Endodermal cell (in vitro differentiated cells): ENCODE measurements at regions not wholly inside any gene's neighbourhood (a gene's known extent, or its start where the extent isn't known, plus 50 kb on each side); places are given as distances from the start of the nearest gene placed in this dataset.

Source experiments
- DNase-seq: peaks from one replicate; pipeline ENCODE4 v3.0.0-alpha.2; 2017
- H3K27ac ChIP-seq: 2 replicates; pipeline ENCODE4 v1.5.1; 2013; ENCODE audit warnings: mild to moderate bottlenecking, low read depth, low read length, moderate library complexity
- H3K27me3 ChIP-seq: 2 replicates; pipeline ENCODE4 v1.6.1; 2013; ENCODE audit warnings: mild to moderate bottlenecking, low read length, moderate library complexity; ENCODE audit not compliant: insufficient read depth, control insufficient read depth, poor library complexity, severe bottlenecking
- H3K36me3 ChIP-seq: 2 replicates; pipeline ENCODE4 v1.7.0; 2013; ENCODE audit warnings: mild to moderate bottlenecking, low read length, moderate library complexity; ENCODE audit not compliant: control insufficient read depth, insufficient read depth
- H3K4me1 ChIP-seq: one replicate; pipeline ENCODE4 v1.7.0; 2013; ENCODE audit warnings: low read length; ENCODE audit not compliant: control insufficient read depth, insufficient read depth
- H3K4me3 ChIP-seq: 2 replicates; pipeline ENCODE4 v1.5.1; 2013; ENCODE audit warnings: mild to moderate bottlenecking, low read length, moderate library complexity
- H3K9ac ChIP-seq: 2 replicates; pipeline ENCODE4 v1.6.1; 2013; ENCODE audit warnings: mild to moderate bottlenecking, low read length, moderate library complexity; ENCODE audit not compliant: poor library complexity, severe bottlenecking; ENCODE audit errors: extremely low read depth
- H3K9me3 ChIP-seq: 2 replicates; pipeline ENCODE4 v1.6.1; 2013; ENCODE audit warnings: mild to moderate bottlenecking, low read length, moderate library complexity; ENCODE audit not compliant: control insufficient read depth
- H3K27ac Mint-ChIP-seq: 2 replicates; pipeline ENCODE4 v1.8.0; 2020; ENCODE audit warnings: mixed read lengths
- H3K27me3 Mint-ChIP-seq: 2 replicates; pipeline ENCODE4 v1.8.0; 2021; ENCODE audit warnings: mild to moderate bottlenecking, mixed read lengths; ENCODE audit not compliant: insufficient read depth
- H3K36me3 Mint-ChIP-seq: 2 replicates; pipeline ENCODE4 v1.8.0; 2020; ENCODE audit warnings: low read depth, mixed read lengths
- H3K4me1 Mint-ChIP-seq: 2 replicates; pipeline ENCODE4 v1.8.0; 2020; ENCODE audit warnings: mixed read lengths
- H3K4me3 Mint-ChIP-seq: 2 replicates; pipeline ENCODE4 v1.8.0; 2020; ENCODE audit warnings: mild to moderate bottlenecking, moderate library complexity, mixed read lengths
- H3K9me3 Mint-ChIP-seq: 2 replicates; pipeline ENCODE4 v1.8.0; 2020; ENCODE audit warnings: mild to moderate bottlenecking, mixed read lengths
- WGBS, 2 experiments: methylation state at CpG; one replicate each; pipeline versions ENCODE4 v1.1.5 to v1.1.7; 2013; ENCODE audit warnings: missing lambda C conversion rate in 2 of 2, mixed read lengths in 1 of 2; ENCODE audit not compliant: insufficient coverage in 1 of 2, insufficient read length in 1 of 2; 5-methylcytosine and 5-hydroxymethylcytosine counted together
- TF ChIP-seq, protein P1 (sequence below): fragments of 200-600 bp; sonication (generic); conservative IDR thresholded peaks from 2 replicates; pipeline ENCODE4 v1.5.0; 2021; ENCODE audit warnings: antibody characterized with exemption, mild to moderate bottlenecking

DNA sequence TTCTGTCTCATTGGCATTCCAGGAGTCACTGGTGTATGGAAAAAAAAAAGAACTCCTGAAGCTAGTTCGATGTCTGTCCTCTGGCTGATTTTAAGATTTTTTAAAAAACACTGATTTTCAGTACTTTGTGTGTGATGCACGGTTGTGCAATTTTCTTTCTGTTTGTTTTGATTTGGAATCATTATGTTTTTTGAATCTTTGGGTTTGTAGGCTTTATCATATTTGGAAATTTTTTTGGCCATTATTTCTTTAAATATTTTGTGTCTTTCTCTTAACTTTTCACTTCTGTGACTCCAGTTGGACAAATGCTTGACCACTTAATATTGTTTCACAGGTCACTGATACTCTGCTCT, 327.2 kb downstream of the BCKDHB start:
- DNase-seq: no peak
- no peak overlapping the region for H3K4me3 ChIP-seq
- H3K9me3 Mint-ChIP-seq: peaks cover 11% of the 10 kb centered on the region
- H3K4me3 Mint-ChIP-seq: no peak overlapping the region
- peak overlapping the region; percentile 2 for H3K27ac ChIP-seq
- H3K4me1 Mint-ChIP-seq: peaks cover 6% of the 10 kb centered on the region
- no peaks in the 10 kb centered on the region for H3K36me3 Mint-ChIP-seq
- no peaks in the 10 kb centered on the region for H3K4me1 ChIP-seq
- no peak overlapping the region for H3K9ac ChIP-seq
- no peaks in the 10 kb centered on the region for H3K36me3 ChIP-seq
- H3K9me3 ChIP-seq: no peaks in the 10 kb centered on the region
- H3K27me3 ChIP-seq: no peaks in the 10 kb centered on the region
- WGBS, 2 experiments: 86 to 90% methylated on average over 2 of the region's 2 CpGs
- H3K27me3 Mint-ChIP-seq: no peaks in the 10 kb centered on the region
- H3K27ac Mint-ChIP-seq: peak overlapping the region; percentile 59
- TF ChIP-seq, protein P1, sequence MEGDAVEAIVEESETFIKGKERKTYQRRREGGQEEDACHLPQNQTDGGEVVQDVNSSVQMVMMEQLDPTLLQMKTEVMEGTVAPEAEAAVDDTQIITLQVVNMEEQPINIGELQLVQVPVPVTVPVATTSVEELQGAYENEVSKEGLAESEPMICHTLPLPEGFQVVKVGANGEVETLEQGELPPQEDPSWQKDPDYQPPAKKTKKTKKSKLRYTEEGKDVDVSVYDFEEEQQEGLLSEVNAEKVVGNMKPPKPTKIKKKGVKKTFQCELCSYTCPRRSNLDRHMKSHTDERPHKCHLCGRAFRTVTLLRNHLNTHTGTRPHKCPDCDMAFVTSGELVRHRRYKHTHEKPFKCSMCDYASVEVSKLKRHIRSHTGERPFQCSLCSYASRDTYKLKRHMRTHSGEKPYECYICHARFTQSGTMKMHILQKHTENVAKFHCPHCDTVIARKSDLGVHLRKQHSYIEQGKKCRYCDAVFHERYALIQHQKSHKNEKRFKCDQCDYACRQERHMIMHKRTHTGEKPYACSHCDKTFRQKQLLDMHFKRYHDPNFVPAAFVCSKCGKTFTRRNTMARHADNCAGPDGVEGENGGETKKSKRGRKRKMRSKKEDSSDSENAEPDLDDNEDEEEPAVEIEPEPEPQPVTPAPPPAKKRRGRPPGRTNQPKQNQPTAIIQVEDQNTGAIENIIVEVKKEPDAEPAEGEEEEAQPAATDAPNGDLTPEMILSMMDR: no peak

- H3K4me1 ChIP-seq: no peaks in the 10 kb centered on the region
- Mint-ChIP-seq H3K27ac (peak overlapping the region; percentile 59), H3K27me3 (no peaks in the 10 kb centered on the region), H3K4me1 (peaks cover 6% of the 10 kb centered on the region), H3K9me3 (peaks cover 16% of the 10 kb centered on the region), H3K36me3 (no peaks in the 10 kb centered on the region), H3K4me3 (no peak overlapping the region)
- TF ChIP-seq, protein P1: no peak
- H3K27me3 ChIP-seq: no peaks in the 10 kb centered on the region
- no peaks in the 10 kb centered on the region for H3K36me3 ChIP-seq
- peak overlapping the region; percentile 2 for H3K27ac ChIP-seq
- H3K4me3 ChIP-seq: no peak overlapping the region
- DNase-seq: peak; percentile 72
- WGBS, 2 experiments: 55 to 75% methylated on average over 5 to 10 of the region's 10 CpGs
- H3K9me3 ChIP-seq: no peaks in the 10 kb centered on the region
- no peak overlapping the region for H3K9ac ChIP-seq
Observed at GRCh38 chr6:80433010-80433672, 326.7 kb downstream of the BCKDHB start.

GRCh38 chr6:80425089-80425823, 318.8 kb downstream of the BCKDHB start:
- Mint-ChIP-seq H3K4me1 (no peaks in the 10 kb centered on the region), H3K27me3 (no peaks in the 10 kb centered on the region)
- WGBS, 2 experiments: 91% methylated on average over 1 of the region's 2 CpGs; no CpG with 5 or more reads in 1 of the 2 experiments

More at GRCh38 chr6:80425089-80425823, 318.8 kb downstream of the BCKDHB start:
- Mint-ChIP-seq H3K36me3 (peaks cover 18% of the 10 kb centered on the region), H3K4me3 (no peak overlapping the region), H3K27ac (no peak overlapping the region), H3K9me3 (peaks cover 53% of the 10 kb centered on the region)
- H3K4me1 ChIP-seq: no peaks in the 10 kb centered on the region
- TF ChIP-seq, protein P1: no peak
- no peaks in the 10 kb centered on the region for H3K36me3 ChIP-seq
- no peak for DNase-seq
- no peaks in the 10 kb centered on the region for H3K27me3 ChIP-seq
- H3K9me3 ChIP-seq: peaks cover 32% of the 10 kb centered on the region
- no peak overlapping the region for H3K9ac ChIP-seq
- no peak overlapping the region for H3K4me3 ChIP-seq
- no peak overlapping the region for H3K27ac ChIP-seq
